HL-60 (cell line): ENCODE measurements at regions not wholly inside any gene's neighbourhood (a gene's known extent, or its start where the extent isn't known, plus 50 kb on each side); places are given as distances from the start of the nearest gene placed in this dataset.
"Not testable (repeated sequence)": the region's sequence is repeated elsewhere in the genome, so short reads cannot be mapped to it uniquely, and the experiment has no call there.

Experiments
- DNase-seq, 2 experiments: peaks; one replicate each; pipeline ENCODE4 v3.0.0-alpha.2; 2010 to 2020; ENCODE audit warnings: low read depth in 1 of 2, low spot score in 1 of 2
- H3K27ac ChIP-seq: fragments of 250-450 bp; sonication (Bioruptor Pico); replicated peaks from 2 replicates; pipeline ENCODE4 v1.5.1; 2020; ENCODE audit warnings: mild to moderate bottlenecking, moderate library complexity
- H3K27me3 ChIP-seq: fragments of 250-450 bp; sonication (Bioruptor Pico); 2 replicates; pipeline ENCODE4 v1.5.1; 2021; ENCODE audit warnings: mild to moderate bottlenecking, moderate library complexity; ENCODE audit not compliant: insufficient read depth, poor library complexity, severe bottlenecking
- H3K4me3 ChIP-seq: replicated peaks from 2 replicates; pipeline ENCODE4 v1.5.1; 2011; ENCODE audit warnings: mild to moderate bottlenecking, control low read depth, low read length; ENCODE audit not compliant: insufficient read depth
- GABPA ChIP-seq: IDR thresholded peaks from 2 replicates; pipeline ENCODE4 v1.6.1; 2012; ENCODE audit warnings: low read depth
- POLR2AphosphoS5 ChIP-seq: IDR thresholded peaks from 2 replicates; pipeline ENCODE4 v1.6.1; 2012; ENCODE audit warnings: low read depth
- SPI1 ChIP-seq: IDR thresholded peaks from 2 replicates; pipeline ENCODE4 v1.6.1; 2012; ENCODE audit warnings: low read depth, mild to moderate bottlenecking, borderline replicate concordance
- TF ChIP-seq, protein P1 (sequence below): IDR thresholded peaks from one replicate; pipeline ENCODE4 v1.5.1; 2011; ENCODE audit warnings: low read length, control low read depth, inconsistent platforms; ENCODE audit not compliant: insufficient read depth
- TF ChIP-seq, protein P2 (sequence below): IDR thresholded peaks from 2 replicates; pipeline ENCODE4 v1.6.1; 2012; ENCODE audit warnings: low read depth; ENCODE audit not compliant: insufficient replicate concordance

DNA sequence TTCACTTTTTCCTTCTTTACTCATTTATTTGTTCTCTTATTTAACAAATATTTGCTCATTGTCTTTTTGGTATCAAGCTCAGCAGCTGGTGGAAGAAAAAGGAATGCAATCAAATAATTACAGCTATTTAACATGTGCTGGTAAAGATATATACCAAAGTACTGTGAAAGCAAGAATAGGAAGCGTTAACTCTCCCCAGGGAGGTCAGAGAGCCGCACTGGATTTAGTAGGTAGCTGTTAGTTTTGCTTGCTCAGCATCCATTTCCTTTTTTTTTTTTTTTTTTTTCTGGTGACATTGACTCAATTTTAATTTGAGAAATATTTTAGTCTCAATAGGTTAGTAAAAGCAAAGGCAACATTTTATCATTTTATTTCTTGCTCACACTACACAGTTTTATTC lies 308.5 kb upstream of the MDFIC2 start:
- no peaks in the 10 kb centered on the region for H3K27me3 ChIP-seq
- no peak for DNase-seq
- no peak overlapping the region for H3K4me3 ChIP-seq
- H3K27ac ChIP-seq = no peak overlapping the region
- TF ChIP-seq SPI1 (no peak), GABPA (no peak), POLR2AphosphoS5 (no peak)
- TF ChIP-seq, protein P1, sequence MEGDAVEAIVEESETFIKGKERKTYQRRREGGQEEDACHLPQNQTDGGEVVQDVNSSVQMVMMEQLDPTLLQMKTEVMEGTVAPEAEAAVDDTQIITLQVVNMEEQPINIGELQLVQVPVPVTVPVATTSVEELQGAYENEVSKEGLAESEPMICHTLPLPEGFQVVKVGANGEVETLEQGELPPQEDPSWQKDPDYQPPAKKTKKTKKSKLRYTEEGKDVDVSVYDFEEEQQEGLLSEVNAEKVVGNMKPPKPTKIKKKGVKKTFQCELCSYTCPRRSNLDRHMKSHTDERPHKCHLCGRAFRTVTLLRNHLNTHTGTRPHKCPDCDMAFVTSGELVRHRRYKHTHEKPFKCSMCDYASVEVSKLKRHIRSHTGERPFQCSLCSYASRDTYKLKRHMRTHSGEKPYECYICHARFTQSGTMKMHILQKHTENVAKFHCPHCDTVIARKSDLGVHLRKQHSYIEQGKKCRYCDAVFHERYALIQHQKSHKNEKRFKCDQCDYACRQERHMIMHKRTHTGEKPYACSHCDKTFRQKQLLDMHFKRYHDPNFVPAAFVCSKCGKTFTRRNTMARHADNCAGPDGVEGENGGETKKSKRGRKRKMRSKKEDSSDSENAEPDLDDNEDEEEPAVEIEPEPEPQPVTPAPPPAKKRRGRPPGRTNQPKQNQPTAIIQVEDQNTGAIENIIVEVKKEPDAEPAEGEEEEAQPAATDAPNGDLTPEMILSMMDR = no peak
- TF ChIP-seq, protein P2, sequence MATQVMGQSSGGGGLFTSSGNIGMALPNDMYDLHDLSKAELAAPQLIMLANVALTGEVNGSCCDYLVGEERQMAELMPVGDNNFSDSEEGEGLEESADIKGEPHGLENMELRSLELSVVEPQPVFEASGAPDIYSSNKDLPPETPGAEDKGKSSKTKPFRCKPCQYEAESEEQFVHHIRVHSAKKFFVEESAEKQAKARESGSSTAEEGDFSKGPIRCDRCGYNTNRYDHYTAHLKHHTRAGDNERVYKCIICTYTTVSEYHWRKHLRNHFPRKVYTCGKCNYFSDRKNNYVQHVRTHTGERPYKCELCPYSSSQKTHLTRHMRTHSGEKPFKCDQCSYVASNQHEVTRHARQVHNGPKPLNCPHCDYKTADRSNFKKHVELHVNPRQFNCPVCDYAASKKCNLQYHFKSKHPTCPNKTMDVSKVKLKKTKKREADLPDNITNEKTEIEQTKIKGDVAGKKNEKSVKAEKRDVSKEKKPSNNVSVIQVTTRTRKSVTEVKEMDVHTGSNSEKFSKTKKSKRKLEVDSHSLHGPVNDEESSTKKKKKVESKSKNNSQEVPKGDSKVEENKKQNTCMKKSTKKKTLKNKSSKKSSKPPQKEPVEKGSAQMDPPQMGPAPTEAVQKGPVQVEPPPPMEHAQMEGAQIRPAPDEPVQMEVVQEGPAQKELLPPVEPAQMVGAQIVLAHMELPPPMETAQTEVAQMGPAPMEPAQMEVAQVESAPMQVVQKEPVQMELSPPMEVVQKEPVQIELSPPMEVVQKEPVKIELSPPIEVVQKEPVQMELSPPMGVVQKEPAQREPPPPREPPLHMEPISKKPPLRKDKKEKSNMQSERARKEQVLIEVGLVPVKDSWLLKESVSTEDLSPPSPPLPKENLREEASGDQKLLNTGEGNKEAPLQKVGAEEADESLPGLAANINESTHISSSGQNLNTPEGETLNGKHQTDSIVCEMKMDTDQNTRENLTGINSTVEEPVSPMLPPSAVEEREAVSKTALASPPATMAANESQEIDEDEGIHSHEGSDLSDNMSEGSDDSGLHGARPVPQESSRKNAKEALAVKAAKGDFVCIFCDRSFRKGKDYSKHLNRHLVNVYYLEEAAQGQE = no peak

DNA sequence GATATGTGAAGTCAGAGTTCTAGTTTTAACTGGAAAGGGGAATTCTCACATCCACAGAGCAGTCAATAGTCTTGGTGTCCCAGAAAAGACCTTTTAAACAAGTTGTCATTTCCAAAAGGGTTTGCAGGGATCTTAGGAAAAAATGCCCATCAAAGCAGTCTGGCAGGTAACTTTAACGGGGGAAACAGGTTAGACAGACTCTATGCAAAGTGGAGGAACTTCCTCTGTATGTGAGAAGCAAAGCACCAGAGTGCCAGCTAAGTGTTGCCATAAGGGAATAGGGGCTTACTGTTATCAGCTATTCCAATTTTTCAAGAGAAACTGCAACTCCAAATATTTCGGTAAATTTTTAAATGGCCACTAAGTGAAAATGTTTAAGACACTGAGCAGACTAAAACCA lies 307.9 kb upstream of the MDFIC2 start:
- Histone ChIP-seq H3K27me3 (no peaks in the 10 kb centered on the region), H3K4me3 (no peak overlapping the region), H3K27ac (no peak overlapping the region)
- no peak for DNase-seq
- TF ChIP-seq SPI1 (no peak), GABPA (no peak), POLR2AphosphoS5 (no peak)
- TF ChIP-seq, protein P1 = no peak
- TF ChIP-seq, protein P2 = no peak

- no peak for DNase-seq
- Histone ChIP-seq H3K27ac (no peak overlapping the region), H3K27me3 (no peaks in the 10 kb centered on the region), H3K4me3 (no peak overlapping the region)
- TF ChIP-seq POLR2AphosphoS5 = no peak
- TF ChIP-seq GABPA = no peak
- TF ChIP-seq, protein P1 = no peak
- no peak for TF ChIP-seq SPI1
- TF ChIP-seq, protein P2 = no peak
Measured at GRCh38 chr3:70618151-70618550, 305.7 kb upstream of the MDFIC2 start.

DNA sequence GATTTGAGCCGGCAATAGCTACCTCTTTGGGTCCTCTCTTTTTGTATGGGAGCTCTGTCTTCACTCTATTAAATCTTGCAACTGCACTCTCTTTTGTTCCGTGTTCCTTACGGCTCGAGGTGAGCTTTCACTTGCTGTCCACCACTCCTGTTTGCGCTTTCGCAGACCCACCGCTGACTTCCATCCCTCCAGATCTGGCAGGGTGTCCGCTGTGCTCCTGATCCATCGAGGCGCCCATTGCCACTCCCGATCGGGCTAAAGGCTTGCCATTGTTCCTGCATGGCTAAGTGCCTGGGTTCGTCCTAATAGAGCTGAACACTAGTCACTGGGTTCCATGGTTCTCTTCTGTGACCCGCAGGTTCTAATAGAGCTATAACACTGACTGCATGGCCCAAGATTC lies 304.9 kb upstream of the MDFIC2 start:
- H3K27ac ChIP-seq, H3K27me3 ChIP-seq, H3K4me3 ChIP-seq, DNase-seq: not testable (repeated sequence)
